ENCODE measurements at regions not wholly inside any gene's neighbourhood (a gene's known extent, or its start where the extent isn't known, plus 50 kb on each side); places are given as distances from the start of the nearest gene placed in this dataset.

DNA sequence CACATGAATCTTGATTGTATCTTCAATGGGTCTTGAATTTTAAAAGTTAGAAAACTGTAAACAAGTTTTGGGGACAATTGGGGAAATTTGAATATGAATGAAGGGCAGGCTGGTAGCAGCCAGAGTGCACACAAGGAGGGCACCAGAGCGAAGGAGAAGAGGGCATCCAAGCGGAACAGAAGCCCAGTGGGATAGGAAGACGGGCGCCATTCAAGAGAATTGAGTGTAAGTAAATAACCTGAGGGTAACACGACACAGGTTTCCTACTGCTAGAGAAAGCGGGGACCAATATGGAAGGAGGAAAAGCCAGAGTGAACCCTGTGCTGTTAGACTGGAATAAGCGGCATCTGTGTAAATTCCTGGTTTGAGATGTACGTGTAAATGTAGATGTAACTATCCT lies 115.1 kb upstream of the CCL2 start:
- DNase-seq (ENCODE audit: low read depth): no peak

DNA sequence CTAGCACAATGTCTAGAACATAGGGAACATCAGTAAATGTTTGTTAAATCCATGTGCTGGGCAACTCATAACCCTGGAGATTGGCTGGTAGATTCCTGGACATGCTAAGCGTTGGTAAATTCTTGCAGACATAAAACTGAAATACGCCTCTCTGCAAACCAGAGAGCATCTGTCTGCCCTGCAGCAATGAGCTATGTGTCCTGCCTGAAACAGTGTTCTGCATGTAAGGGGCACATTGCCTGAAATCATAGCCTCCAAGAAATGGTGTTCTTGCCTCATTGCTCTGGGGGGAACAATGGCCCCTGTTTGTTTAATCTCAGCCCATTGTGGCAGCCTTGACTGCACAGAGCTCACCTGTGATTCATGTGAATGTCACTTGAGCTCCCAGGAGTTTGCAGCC lies 113.5 kb upstream of the CCL2 start:
- DNase-seq (ENCODE audit: low read depth): no peak

DNA sequence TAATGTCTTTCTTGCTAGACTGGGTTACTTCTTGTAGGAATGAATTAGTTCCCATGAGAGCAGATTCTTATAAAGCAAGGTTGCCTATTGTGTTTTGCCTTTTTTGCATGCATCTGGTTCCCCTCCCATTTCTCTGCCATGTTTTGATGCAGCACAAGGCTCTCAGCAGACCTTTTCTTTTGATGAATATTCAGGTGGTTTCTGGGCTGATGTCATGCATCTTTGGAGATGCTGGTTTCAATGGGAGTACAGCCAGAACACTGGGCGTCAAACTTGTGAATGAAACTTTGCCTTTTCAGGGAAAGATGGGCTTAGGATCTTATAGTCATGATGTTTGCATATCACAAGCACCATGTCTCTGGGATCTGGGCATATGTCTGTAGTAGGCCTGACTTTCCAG lies 111.7 kb upstream of the CCL2 start:
- no peak for DNase-seq (ENCODE audit: low read depth)

DNA sequence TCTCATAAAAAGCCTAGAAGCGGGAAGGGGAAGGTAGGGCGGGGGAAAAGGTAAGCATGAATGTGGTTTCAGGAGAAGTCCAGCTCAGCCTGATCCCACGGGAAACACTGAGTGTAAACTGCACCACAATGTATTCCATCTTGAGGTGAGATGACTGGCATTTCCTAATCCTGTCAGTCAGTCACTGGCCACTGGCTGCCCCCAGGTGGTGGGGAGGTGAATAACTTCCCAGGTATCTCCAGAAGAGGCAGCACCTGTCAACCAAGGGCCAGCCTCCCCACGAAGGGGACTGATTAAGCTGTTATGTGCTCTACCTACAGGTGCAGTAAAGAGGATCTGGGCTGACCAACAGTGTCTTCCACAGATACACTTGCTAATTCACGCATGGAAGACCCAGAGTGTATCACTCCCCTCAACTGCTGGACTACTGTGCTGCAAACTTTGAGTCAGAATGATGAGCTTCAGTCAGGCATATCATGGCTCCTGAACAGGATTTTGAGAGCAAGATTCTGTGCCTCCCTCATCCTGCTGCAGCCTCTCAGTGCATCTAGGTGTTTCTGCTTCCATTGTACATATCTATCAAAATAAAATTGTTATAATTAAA lies 108.5 kb upstream of the CCL2 start:
- peak; percentile 27 for DNase-seq (ENCODE audit: low read depth)

DNA sequence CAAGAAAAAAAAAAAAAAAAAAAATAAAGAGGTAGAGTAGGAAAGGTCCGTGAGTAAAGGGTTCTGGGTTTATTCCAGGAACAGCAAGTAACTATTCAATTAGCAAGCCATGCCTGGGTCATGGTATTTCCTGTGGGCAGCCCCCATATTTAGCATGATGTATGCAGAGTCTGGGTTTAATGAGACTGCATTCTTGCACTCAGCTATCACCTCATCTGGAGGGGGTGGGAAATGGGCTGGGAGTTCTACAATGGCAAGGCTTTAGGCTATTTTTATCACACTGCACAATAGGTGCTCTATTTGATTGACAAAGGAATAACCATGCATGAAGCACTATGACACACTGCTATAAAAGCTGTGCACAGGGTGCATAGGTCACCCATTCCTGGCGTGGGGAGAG lies 104.0 kb upstream of the CCL2 start:
- DNase-seq (ENCODE audit: low read depth): no peak

DNA sequence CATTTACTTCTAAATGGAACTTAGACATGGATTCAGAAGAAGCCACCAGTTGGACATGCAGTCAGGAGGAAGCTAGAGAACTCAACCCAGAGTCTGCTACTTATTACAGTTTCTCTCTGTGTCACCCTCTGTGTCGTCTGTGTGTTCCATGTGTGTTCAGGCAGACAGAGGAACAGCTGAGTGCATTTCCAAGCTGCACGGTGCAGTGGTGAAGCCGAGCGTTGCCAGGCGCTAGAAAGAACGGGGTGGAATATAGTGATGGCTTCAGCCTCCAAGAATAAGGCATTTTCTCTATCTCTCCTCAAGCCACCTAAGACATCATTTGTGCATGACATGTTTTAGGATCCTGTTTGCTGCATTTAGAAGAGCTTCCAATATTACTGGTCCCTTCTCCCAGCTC lies 101.1 kb upstream of the CCL2 start:
- no peak for DNase-seq (ENCODE audit: low read depth)

DNA sequence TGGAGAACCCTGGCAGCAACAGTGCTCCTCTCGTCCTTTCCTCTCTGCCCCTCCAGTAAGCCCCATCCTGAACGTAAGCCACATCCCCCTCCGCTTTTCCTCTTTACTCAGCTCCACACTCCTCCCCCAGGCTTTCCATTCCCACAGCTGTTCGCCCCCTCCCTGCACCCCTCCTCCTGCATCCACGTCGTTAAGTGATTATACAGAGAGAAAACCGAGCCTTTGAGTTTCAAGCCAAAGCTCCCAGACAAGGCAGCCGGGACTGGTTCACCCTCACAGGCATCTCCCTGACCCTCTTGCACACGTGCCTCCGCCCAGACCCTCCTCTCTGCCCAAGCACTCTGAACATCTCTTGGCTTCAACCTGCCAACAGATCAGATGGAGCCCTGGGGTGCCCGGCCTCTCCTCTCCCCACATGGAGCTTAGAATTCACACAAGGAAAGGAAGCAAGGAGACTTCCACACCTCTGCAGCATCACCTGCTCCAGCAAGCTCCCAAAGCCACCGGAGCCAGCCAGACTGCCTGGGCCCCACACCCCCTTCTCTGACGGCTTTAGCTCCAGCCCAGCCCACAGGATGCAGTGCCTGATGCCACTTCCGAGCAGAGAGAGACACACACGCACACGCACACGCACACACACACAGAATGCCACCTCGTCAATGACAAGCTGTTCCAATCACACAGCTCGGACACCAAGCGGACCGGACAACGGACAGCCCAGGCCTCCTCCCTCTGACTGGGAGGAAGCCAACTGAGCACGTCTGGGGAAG lies 99.9 kb upstream of the CCL2 start:
- DNase-seq (ENCODE audit: low read depth): no peak

DNA sequence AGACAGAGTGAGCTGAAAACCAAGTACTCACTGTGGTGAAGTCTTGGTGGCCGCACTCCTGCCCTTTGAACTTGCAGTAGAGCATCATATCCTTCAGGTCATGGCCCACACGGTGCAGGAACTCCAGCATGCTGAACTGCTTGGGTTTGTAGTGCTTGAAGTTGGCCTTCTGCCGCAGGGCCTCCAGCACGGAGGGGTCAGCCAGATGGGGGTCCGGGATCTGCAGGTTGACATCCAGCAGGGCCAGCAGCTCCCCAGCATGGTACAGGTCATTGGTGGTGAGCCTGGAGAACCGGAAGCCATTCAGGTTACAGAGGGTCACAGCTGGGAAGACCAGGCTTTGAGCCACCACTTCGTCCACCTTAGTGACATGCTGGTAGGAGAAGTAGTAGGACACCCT lies 99.1 kb upstream of the CCL2 start:
- DNase-seq (ENCODE audit: low read depth): no peak

DNA sequence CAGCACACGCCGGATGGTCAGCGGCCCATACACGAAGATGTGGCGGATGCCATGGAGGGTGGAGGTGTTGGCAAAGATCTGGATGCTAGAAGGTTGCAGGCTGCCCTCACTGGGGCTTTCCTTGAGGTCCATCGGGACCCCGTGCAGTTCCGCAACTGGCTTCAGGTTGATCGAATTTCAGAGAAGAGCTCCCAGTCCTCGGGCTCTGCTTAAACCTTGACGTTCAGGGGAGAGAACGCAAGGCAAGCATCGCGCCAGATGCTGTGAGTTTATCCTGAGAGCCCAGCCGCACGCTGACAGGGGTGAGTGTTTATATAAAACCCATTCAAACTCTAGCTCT lies 98.7 kb upstream of the CCL2 start:
- no peak for DNase-seq (ENCODE audit: low read depth)

DNA sequence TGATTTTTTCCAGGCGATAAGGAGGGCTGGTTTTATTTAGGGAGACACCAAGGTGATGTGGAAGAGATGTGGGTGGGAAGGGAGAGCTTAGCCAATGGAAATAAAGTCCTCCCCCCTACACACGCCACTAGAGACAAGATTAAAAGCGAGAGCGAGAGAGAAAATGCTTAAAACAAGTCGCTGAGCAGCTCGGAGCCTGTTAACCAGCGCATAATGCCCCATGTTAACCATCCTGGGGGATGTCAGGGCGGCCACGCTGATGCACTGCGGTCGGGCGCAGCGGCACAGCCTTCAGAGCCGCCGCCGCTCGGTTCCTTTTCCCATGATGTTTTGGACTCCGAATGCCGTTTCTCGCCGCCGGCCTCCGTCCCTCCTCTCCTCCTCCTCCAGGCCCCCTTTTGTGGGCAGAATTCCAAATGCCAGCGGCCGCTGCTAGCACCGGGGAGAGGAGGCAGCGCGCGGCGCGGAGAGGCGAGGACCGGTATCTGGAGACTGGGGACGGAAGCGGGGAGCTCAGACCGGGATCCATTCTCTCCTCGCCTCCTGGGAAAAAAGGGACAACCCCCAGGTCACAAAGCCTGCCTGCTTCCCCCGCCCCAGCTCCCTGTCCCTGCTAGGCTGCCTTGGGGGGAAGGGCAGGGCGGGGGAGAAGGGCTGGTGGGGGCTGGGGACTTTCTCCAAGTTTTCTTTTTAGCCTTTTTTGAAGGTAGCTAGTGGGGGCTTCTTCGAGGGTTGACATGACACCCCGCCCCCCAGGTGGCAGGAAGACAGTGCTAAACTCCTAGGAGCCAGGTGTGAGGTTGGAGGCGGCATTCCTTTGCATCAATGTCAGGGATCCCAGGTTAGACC lies 98.1 kb upstream of the CCL2 start:
- DNase-seq (ENCODE audit: low read depth): no peak

DNA sequence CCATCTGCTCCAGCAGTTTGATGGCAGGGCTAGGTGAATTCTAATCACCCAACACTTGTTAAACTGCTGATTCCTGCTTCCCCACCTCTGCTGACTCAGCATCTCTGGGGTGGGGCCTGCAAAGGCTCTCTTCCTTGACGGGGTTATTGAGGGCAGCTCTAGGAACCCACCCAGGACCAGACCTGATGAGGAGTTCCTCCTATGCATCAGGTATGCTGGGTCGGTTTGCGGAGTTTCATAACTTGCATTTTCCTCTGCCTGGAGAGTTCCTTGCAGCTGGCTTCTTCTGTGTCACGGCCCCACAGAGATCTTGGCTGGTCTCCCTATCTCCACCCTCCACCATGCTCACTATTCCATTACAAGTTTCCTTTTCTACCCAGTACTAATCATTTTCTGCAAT lies 93.4 kb upstream of the CCL2 start:
- DNase-seq (ENCODE audit: low read depth): no peak

DNA sequence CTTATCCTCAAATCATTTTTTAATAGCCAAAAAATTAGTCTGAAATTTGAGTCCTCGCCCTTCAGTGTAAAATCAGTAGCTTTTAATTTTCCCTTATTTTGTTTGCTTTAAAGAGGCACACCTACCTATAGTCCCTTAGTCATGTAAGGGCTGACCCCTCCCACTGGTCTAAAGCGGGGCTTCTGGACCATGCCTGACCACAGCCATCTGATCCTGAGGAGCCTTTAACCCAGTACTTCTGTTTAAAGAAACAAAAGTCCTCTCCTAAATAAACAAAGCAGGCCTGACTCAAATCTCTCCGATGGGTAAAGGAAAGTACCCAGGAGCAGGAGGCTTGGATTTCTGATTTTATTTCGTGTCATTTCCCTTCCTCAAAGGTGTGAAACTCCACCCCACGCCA lies 92.0 kb upstream of the CCL2 start:
- no peak for DNase-seq (ENCODE audit: low read depth)

DNA sequence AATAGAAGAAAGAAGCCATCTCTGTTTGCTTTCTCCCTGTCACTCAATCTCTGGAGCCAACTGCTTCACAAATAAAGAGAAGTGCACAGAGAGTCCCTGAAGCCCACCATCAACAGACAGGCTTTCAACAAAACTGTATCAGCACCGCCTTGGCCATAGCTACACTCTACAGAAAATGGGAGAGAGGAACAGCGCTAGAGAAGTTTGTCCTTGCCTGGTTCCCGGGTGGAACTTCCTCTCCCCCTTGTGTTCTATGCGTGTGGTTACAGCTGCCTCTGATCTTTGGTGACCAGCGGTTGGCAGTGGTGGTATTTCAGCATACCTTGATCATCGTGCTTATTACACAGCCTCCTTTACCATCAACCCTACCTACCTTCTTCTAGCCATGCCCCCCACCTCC lies 91.4 kb upstream of the CCL2 start:
- no peak for DNase-seq (ENCODE audit: low read depth)

DNA sequence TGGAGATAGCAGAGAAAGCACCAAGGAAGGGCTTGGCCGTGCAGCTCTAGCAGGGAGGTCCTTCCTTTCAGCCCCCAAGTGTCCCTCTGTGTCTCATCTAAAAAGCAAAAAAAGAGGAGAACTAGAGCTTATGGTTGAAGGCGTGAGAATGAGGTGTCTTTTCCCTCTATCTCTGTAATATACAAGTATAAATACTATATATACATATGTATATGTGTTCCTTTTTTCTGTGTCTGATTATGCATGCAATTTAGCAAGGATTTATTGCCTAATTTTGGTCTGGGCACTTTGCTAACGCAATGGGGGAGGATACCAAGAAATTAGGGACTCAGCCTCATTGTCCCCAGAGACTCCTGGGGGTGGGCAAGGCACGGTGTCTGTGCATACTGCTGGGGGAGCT lies 90.2 kb upstream of the CCL2 start:
- no peak for DNase-seq (ENCODE audit: low read depth)

DNA sequence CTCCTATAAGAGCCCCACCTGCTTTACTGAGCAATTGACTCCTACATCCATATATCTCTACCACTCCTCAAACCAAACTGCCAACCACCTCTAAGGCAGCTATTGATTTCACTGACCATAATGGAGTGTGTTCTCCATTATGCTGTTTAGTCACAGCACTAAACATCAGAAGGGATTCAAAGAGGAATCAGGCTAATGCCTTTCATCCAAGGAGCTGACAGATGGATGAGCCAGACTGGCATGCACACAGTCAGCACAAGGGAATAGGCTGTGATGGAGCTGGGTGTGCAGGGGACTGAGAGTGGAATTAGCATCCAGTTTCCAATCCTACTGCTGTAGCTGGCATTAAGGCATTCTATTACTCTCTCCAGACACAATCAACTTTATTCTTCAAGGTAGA lies 88.7 kb upstream of the CCL2 start:
- DNase-seq (ENCODE audit: low read depth): no peak

DNA sequence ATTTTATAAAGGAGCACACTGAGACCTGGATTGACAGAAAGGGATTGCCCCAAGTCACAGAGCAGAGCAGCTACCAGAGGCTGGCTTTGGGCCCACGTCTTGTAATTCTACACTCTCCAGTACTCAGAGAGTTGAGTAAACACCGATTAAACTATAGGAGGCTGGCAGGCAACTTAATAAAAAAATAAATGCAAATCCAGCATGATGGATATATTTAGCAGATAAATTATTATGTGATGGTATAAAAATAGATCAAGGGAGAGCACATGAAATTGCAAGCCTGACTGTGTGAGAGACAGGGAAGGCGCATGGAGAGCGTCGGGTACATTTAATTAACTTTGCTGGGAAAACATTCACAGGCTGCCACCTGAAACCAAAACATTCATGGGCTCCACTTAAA lies 87.7 kb upstream of the CCL2 start:
- no peak for DNase-seq (ENCODE audit: low read depth)

DNA sequence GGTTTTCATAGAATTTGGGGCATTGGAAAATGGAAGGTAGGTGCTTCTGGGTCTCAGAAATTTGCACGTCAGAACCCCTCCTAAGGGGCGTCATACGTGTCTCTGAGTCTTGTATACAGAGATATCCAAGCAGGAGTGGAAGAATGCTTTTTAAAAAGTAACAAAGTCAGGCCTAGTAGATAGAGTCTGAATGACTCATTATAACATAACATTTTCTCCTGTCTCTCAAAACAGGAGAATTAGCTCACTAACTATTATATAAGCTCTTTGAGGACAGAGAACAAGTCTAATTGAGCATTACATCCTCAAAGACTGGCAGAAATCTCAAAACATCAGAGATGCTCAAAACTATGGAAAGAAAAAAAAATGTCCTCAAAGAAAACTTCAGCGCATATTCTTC lies 86.1 kb upstream of the CCL2 start:
- DNase-seq (ENCODE audit: low read depth): no peak

DNA sequence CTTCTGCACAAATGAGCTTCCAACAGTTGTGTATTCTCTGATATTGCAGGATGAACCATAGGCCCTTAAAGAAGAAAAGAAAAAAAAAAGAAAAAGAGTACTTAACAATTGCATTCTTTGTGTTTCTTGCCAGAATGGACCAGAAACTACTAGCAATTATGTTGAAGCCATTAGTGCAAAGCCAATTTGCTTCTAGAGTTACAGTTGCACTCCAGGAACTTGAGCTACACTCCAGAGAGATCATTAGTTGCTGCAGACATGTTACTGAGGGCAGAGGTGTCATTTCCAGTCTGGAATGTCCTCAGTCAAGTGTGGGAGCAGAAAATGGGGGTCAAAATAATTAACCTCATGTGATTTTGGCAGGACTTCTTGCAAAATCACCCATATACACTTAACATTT lies 85.6 kb upstream of the CCL2 start:
- DNase-seq (ENCODE audit: low read depth): no peak

DNA sequence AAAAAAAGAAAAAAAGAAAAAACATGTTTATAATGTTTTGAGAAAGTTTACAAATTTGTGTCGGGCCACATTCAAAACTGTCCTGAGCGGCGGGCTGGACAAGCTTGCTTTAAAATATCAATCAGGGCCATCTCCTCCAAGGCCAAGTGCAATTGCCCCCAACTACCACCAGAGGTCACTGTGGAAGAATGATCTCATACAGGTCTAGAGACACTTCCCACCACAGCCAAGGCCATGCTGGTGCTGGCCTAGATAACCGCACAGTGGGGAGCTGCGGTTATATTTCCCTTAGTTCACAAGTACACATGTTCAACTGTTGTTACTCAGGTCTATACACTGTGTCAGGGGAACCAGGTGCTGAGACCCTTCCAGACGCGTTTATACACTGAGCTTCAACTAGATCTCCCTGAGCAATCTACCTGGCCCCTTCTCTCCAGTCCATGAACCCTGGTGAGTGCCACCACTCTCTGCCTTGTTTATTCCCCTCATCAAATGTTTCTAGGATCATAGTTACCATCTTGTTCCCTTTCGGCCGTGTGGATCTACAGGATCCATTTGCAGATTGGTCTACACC lies 83.8 kb upstream of the CCL2 start:
- peak; percentile 19 for DNase-seq (ENCODE audit: low read depth)

DNA sequence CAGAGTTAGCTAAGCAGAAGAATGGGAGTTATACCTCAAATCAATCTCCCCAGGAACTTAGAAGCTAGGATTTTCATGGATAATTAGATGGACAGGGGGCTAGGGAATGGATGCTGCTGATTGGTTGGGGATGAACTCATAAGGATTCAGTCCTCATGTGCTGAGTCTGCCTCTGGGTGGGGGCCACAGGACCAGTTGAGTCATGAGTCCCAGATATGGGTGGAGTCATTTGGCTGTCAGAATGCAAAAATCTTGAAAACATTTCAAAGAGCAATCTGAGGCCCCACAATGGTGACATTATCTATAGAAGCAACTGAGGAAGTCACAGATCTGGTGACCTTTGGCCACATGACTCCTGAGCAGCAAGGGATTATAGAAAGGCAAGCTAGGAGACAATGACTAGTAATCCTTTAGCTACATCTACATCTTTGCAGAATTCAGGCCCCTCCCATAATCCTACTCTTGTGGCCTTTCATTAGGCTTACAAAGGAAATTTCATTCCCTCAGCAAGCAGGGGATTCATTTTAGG lies 82.6 kb upstream of the CCL2 start:
- no peak for DNase-seq (ENCODE audit: low read depth)

DNA sequence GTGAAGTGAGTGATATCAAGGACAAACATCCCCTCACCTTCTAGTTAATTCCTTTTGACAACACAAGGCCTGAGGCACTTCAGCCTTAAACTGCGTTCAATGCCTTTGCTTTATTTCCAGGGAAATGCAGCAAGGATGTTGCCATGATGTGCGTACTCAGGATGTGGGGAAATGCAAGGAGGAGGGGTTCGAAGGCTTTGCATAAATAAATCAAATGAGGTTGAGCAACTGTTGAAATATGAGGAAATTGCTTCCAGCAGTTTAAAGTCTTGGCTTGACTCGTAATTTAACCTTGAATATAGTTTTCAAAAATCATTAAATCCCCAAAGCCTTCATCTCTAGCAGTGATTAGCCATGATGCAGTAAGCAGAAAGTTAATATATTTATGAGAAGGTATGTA lies 81.8 kb upstream of the CCL2 start:
- no peak for DNase-seq (ENCODE audit: low read depth)

DNA sequence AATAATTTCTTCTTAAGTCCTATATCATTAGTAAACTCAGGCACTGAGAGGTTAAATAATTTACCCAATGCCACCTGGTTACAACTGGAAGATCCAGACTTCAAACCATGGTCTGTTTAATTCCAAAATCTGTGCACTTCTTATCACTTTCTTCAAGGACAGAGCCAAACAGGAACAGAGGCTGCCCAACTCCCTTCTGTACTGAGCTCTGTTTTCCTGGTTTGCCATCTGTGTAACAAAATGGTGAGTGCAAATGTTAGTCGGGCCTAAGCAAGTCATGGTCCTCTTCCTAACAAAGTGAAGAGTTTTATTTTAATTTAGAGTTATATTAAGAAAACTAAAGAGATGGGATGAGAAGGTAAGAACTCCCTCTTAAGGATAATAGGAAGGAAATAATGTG lies 80.6 kb upstream of the CCL2 start:
- no peak for DNase-seq (ENCODE audit: low read depth)

DNA sequence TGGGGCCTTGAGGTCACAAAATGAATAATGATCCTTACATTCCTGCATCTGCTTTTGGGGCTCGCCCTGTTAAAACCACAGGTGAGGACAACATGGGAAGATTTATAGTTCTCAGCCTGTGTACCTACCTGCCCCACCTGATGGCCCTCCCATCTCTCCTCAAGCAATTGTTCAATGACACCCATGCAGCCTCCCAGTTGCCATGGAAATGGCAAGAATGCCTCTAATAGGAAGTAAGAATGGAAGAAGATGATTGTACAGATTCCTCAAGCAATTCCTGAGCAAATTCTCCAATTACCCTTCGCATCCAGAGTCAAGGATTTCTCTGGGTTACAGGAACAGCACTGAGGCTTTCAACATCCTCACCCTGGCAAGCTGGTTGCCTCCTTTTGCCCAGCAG lies 78.6 kb upstream of the CCL2 start:
- DNase-seq (ENCODE audit: low read depth): no peak

All from stimulated activated CD8-positive, alpha-beta memory T cell treated with anti-CD3 and anti-CD28 coated beads, Interleukin-7, amount 100 ng/mL, for 24 hours (primary cell).